ENCODE measurements at regions not wholly inside any gene's neighbourhood (a gene's known extent, or its start where the extent isn't known, plus 50 kb on each side); places are given as distances from the start of the nearest gene placed in this dataset.

DNA sequence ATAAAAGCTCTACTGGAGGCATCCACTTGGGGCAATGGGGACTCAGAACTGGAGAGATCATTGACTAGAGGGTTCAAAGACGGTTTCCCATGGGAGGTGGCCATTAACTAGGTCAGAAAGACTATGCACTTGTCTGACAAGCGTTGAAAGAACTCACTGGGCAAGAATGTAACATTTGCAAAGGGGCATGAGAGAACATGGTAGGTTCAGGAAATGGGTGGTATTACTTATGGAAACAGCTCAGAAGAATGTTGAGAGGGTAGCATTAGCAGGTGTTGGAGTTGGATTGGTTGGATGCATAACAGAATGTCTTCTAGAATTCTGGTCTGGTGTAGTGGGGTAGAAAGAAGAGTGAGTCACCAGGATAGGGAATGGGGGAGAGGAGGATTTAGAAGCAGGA is 119.1 kb upstream of the CDCA7L start (continued):
- TF ChIP-seq HDAC2 (IDR thresholded peaks at IDR 0.05; ENCODE audit: borderline replicate concordance in 1 of 2, low read depth in 2 of 2, low read length in 2 of 2) (no peak), PHF8 (conservative IDR thresholded peaks at IDR 0.05; ENCODE audit: low read depth, low read length) (no peak), CREB1 (IDR thresholded peaks at IDR 0.05) (no peak)

Data from H1 (cell line).